HG03439 (cell line): ENCODE measurements at regions not wholly inside any gene's neighbourhood (a gene's known extent, or its start where the extent isn't known, plus 50 kb on each side); places are given as distances from the start of the nearest gene placed in this dataset.

Source experiments
- ATAC-seq: cut with Tn5 transposase; IDR thresholded peaks from one replicate; pipeline ENCODE4 v1.9.1; 2021; ENCODE audit warnings: mild to moderate bottlenecking, moderate library complexity; ENCODE audit not compliant: unreplicated experiment

- no peak for ATAC-seq
Observed at GRCh38 chr2:103660519-103660918, 898.7 kb downstream of the TMEM182 start.

GRCh38 chr2:103660947-103661346, 899.1 kb downstream of the TMEM182 start:
- ATAC-seq, result no peak

GRCh38 chr2:103664690-103665089, 902.9 kb downstream of the TMEM182 start:
- ATAC-seq, result no peak

GRCh38 chr2:103667335-103667884, 905.6 kb downstream of the TMEM182 start:
- ATAC-seq, result no peak

- ATAC-seq, result no peak
Observed at GRCh38 chr2:103669531-103669930, 907.7 kb downstream of the TMEM182 start.
